ENCODE measurements at regions not wholly inside any gene's neighbourhood (a gene's known extent, or its start where the extent isn't known, plus 50 kb on each side); places are given as distances from the start of the nearest gene placed in this dataset.

GRCh38 chr15:31782016-31782783, 248.1 kb upstream of the CHRNA7 start:
- TF ChIP-seq CTCF (IDR thresholded peaks at IDR 0.05; ENCODE audit: low read depth, low read length, missing control alignments), result no peak
- no peak for DNase-seq (ENCODE audit: extremely low read depth, low read depth)
- no peak overlapping the region for H3K4me3 ChIP-seq (replicated peaks; ENCODE audit: low read depth, low read length)

- DNase-seq (ENCODE audit: extremely low read depth, low read depth), result no peak
- TF ChIP-seq CTCF (IDR thresholded peaks at IDR 0.05; ENCODE audit: low read depth, low read length, missing control alignments), result no peak
Observed at GRCh38 chr15:31782951-31783350, 247.4 kb upstream of the CHRNA7 start.

GRCh38 chr15:31786360-31786759, 244.0 kb upstream of the CHRNA7 start:
- H3K4me3 ChIP-seq (replicated peaks; ENCODE audit: low read depth, low read length), result no peak overlapping the region
- TF ChIP-seq CTCF (IDR thresholded peaks at IDR 0.05; ENCODE audit: low read depth, low read length, missing control alignments), result no peak
- no peak for DNase-seq (ENCODE audit: extremely low read depth, low read depth)

More at GRCh38 chr15:31782951-31783350, 247.4 kb upstream of the CHRNA7 start:
- H3K4me3 ChIP-seq (replicated peaks; ENCODE audit: low read depth, low read length), result no peak overlapping the region

- no peak for DNase-seq (ENCODE audit: extremely low read depth, low read depth)
- no peak for TF ChIP-seq CTCF (IDR thresholded peaks at IDR 0.05; ENCODE audit: low read depth, low read length, missing control alignments)
- no peak overlapping the region for H3K4me3 ChIP-seq (replicated peaks; ENCODE audit: low read depth, low read length)
Observed at GRCh38 chr15:31788104-31788503, 242.2 kb upstream of the CHRNA7 start.

- no peak for TF ChIP-seq CTCF (IDR thresholded peaks at IDR 0.05; ENCODE audit: low read depth, low read length, missing control alignments)
- no peak for DNase-seq (ENCODE audit: extremely low read depth, low read depth)
- no peak overlapping the region for H3K4me3 ChIP-seq (replicated peaks; ENCODE audit: low read depth, low read length)
Observed at GRCh38 chr15:31792611-31793199, 237.6 kb upstream of the CHRNA7 start.

- no peak for DNase-seq (ENCODE audit: extremely low read depth, low read depth)
- no peak overlapping the region for H3K4me3 ChIP-seq (replicated peaks; ENCODE audit: low read depth, low read length)
- no peak for TF ChIP-seq CTCF (IDR thresholded peaks at IDR 0.05; ENCODE audit: low read depth, low read length, missing control alignments)
Observed at GRCh38 chr15:31799319-31799714, 231.0 kb upstream of the CHRNA7 start.
